Ascending aorta (tissue), 2 donors: ENCODE measurements at regions not wholly inside any gene's neighbourhood (a gene's known extent, or its start where the extent isn't known, plus 50 kb on each side); places are given as distances from the start of the nearest gene placed in this dataset.
"Not testable (repeated sequence)": the region's sequence is repeated elsewhere in the genome, so short reads cannot be mapped to it uniquely, and the experiment has no call there.

ENCODE experiments used
- DNase-seq, 2 donors: peaks; one replicate each; pipeline ENCODE4 v3.0.0-alpha.2; 2019; ENCODE audit warnings: low spot score in 2 of 2
- H3K27ac ChIP-seq, 2 donors: fragments of 200-600 bp; sonication (generic); one replicate each; pipeline ENCODE4 v1.5.1; 2016 to 2017; ENCODE audit warnings: mild to moderate bottlenecking in 1 of 2
- H3K27me3 ChIP-seq: fragments of 200-600 bp; sonication (generic); one replicate; pipeline ENCODE4 v1.5.1; 2017
- H3K36me3 ChIP-seq, 2 donors: fragments of 200-600 bp; sonication (generic); one replicate each; pipeline ENCODE4 v1.5.1; 2016
- H3K4me1 ChIP-seq, 2 donors: fragments of 200-600 bp; sonication (generic); one replicate each; pipeline ENCODE4 v1.5.1; 2016 to 2017; ENCODE audit warnings: mild to moderate bottlenecking in 1 of 2
- H3K4me3 ChIP-seq, 2 donors: fragments of 200-600 bp; sonication (generic); one replicate each; pipeline ENCODE4 v1.5.1; 2016 to 2017; ENCODE audit warnings: mild to moderate bottlenecking in 1 of 2
- H3K9me3 ChIP-seq, 2 donors: fragments of 200-600 bp; sonication (generic); one replicate each; pipeline ENCODE4 v1.5.1; 2016
- CTCF ChIP-seq, 3 experiments: fragments of 200-600 bp in 2 of 3; fragments of 450-650 bp in 1 of 3; sonication (generic) in 2 of 3; IDR thresholded peaks; one replicate each; pipeline ENCODE4 v1.5.1; 2016 to 2019; ENCODE audit warnings: antibody characterized with exemption in 3 of 3, mild to moderate bottlenecking in 1 of 3, moderate library complexity in 1 of 3
- intact Hi-C: fragments of 100-400 bp; cut with DNase I; formaldehyde crosslinking; loops from one replicate; pipeline ENCODE4 v1.15.1; 2023

- H3K27ac ChIP-seq = no peak overlapping the region
- no peak for TF ChIP-seq CTCF (IDR thresholded peaks at IDR 0.05)
- no peaks in the 10 kb centered on the region for H3K27me3 ChIP-seq
- H3K4me3 ChIP-seq = no peak overlapping the region
- H3K9me3 ChIP-seq = no peaks in the 10 kb centered on the region
- intact Hi-C loops = no loop called here
- no peak for DNase-seq
- no peaks in the 10 kb centered on the region for H3K36me3 ChIP-seq
- no peaks in the 10 kb centered on the region for H3K4me1 ChIP-seq
These were observed 87.5 kb upstream of the SIM2 start for GRCh38 chr21:36611379-36611778.

DNA sequence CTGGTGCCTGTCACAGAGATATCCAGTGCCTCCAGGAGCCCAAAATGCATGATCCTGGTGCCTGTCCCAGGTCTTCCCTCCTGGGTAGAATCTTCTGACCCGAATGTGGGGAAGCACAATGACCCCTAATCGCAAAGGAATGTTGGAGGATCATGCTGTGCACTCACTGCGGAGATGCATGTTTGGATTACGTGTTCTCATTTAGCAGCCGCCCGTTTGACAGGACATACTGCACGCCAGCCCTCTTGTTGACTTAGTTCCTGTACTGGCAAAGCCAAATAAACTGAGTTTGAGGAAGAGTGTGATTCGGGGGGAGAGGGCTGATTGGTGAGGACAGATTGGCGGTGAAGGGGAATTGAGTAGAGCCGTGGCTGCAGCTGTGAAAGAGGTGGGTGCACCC is 85.9 kb upstream of the SIM2 start:
- H3K36me3 ChIP-seq = no peaks in the 10 kb centered on the region
- no peaks in the 10 kb centered on the region for H3K27me3 ChIP-seq
- H3K27ac ChIP-seq = no peak overlapping the region
- no peak for TF ChIP-seq CTCF (IDR thresholded peaks at IDR 0.05)
- intact Hi-C loops = no loop called here
- no peaks in the 10 kb centered on the region for H3K4me1 ChIP-seq
- peak in 1 of 2 donors; percentile 15 for DNase-seq
- H3K9me3 ChIP-seq = no peaks in the 10 kb centered on the region
- H3K4me3 ChIP-seq = no peak overlapping the region

- Histone ChIP-seq H3K9me3 (no peaks in the 10 kb centered on the region), H3K36me3 (no peaks in the 10 kb centered on the region), H3K27me3 (no peaks in the 10 kb centered on the region), H3K4me3 (no peak overlapping the region), H3K4me1 (no peaks in the 10 kb centered on the region), H3K27ac (no peak overlapping the region)
- TF ChIP-seq CTCF (IDR thresholded peaks at IDR 0.05) = no peak
- intact Hi-C loops = no loop called here
- peak in 1 of 2 donors; percentile 5 for DNase-seq
These were observed 85.4 kb upstream of the SIM2 start for GRCh38 chr21:36613554-36613953.

- no peak overlapping the region for H3K4me3 ChIP-seq
- intact Hi-C loops = no loop called here
- H3K27me3 ChIP-seq = no peaks in the 10 kb centered on the region
These were observed 83.5 kb upstream of the SIM2 start for GRCh38 chr21:36615274-36615964.

GRCh38 chr21:36616773-36617172 is 82.1 kb upstream of the SIM2 start:
- H3K27me3 ChIP-seq, H3K4me3 ChIP-seq, intact Hi-C loops, H3K4me1 ChIP-seq, H3K9me3 ChIP-seq, H3K27ac ChIP-seq, H3K36me3 ChIP-seq, DNase-seq: not testable (repeated sequence)

More at GRCh38 chr21:36615274-36615964, 83.5 kb upstream of the SIM2 start:
- no peaks in the 10 kb centered on the region for H3K36me3 ChIP-seq
- no peak overlapping the region for H3K27ac ChIP-seq
- no peaks in the 10 kb centered on the region for H3K4me1 ChIP-seq
- TF ChIP-seq CTCF (IDR thresholded peaks at IDR 0.05) = no peak
- H3K9me3 ChIP-seq = no peaks in the 10 kb centered on the region
- no peak for DNase-seq

DNA sequence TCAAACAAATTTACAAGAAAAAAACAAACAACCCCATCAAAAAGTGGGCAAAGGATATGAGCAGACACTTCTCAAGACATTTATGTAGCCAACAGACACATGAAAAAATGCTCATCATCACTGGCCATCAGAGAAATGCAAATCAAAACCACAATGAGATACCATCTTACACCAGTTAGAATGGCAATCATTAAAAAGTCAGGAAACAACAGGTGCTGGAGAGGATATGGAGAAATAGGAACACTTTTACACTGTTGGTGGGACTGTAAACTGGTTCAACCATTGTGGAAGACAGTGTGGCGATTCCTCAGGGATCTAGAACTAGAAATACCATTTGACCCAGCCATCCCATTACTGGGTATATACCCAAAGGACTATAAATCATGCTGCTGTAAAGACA is 77.1 kb upstream of the SIM2 start:
- H3K27me3 ChIP-seq, H3K9me3 ChIP-seq, DNase-seq, intact Hi-C loops, H3K36me3 ChIP-seq, H3K27ac ChIP-seq, H3K4me1 ChIP-seq, H3K4me3 ChIP-seq: not testable (repeated sequence)

- Histone ChIP-seq H3K27me3 (no peaks in the 10 kb centered on the region), H3K4me3 (no peak overlapping the region), H3K4me1 (no peaks in the 10 kb centered on the region), H3K27ac (no peak overlapping the region), H3K36me3 (no peaks in the 10 kb centered on the region), H3K9me3 (no peaks in the 10 kb centered on the region)
- TF ChIP-seq CTCF (IDR thresholded peaks at IDR 0.05) = no peak
- intact Hi-C loops = no loop called here
- no peak for DNase-seq
These were observed 74.8 kb upstream of the SIM2 start for GRCh38 chr21:36624105-36624504.
